Stimulated activated CD8-positive, alpha-beta memory T cell treated with anti-CD3 and anti-CD28 coated beads, Interleukin-7, amount 100 ng/mL, for 48 hours (primary cell): ENCODE measurements at regions not wholly inside any gene's neighbourhood (a gene's known extent, or its start where the extent isn't known, plus 50 kb on each side); places are given as distances from the start of the nearest gene placed in this dataset.

Source experiments
- DNase-seq, 2 donors: peaks; one replicate each; pipeline ENCODE4 v3.0.0-alpha.2; 2020; ENCODE audit warnings: low read depth in 1 of 2; ENCODE audit errors: extremely low read depth in 1 of 2

GRCh38 chr6:14273191-14273590 lies 155.6 kb downstream of the CD83 start:
- no peak for DNase-seq

GRCh38 chr6:14274016-14274415 lies 156.4 kb downstream of the CD83 start:
- DNase-seq = no peak

- DNase-seq = no peak
Measured at GRCh38 chr6:14274546-14275492, 157.2 kb downstream of the CD83 start.

- no peak for DNase-seq
Measured at GRCh38 chr6:14275493-14275851, 157.9 kb downstream of the CD83 start.

- DNase-seq = no peak
Measured at GRCh38 chr6:14276071-14276470, 158.5 kb downstream of the CD83 start.

- no peak for DNase-seq
Measured at GRCh38 chr6:14276667-14277404, 159.3 kb downstream of the CD83 start.

GRCh38 chr6:14277405-14277930 lies 159.9 kb downstream of the CD83 start:
- DNase-seq = no peak

- no peak for DNase-seq
Measured at GRCh38 chr6:14278006-14278405, 160.4 kb downstream of the CD83 start.

- DNase-seq = no peak
Measured at GRCh38 chr6:14278446-14278845, 160.9 kb downstream of the CD83 start.

GRCh38 chr6:14280006-14280510 lies 162.5 kb downstream of the CD83 start:
- DNase-seq = no peak

- no peak for DNase-seq
Measured at GRCh38 chr6:14280766-14281293, 163.3 kb downstream of the CD83 start.

- DNase-seq = no peak
Measured at GRCh38 chr6:14281811-14282660, 164.5 kb downstream of the CD83 start.

- no peak for DNase-seq
Measured at GRCh38 chr6:14282854-14283505, 165.4 kb downstream of the CD83 start.

GRCh38 chr6:14283600-14284235 lies 166.1 kb downstream of the CD83 start:
- DNase-seq = no peak

- no peak for DNase-seq
Measured at GRCh38 chr6:14284969-14285590, 167.5 kb downstream of the CD83 start.

- no peak for DNase-seq
Measured at GRCh38 chr6:14286144-14286543, 168.6 kb downstream of the CD83 start.

- DNase-seq = no peak
Measured at GRCh38 chr6:14286634-14287428, 169.3 kb downstream of the CD83 start.

GRCh38 chr6:14287707-14288106 lies 170.1 kb downstream of the CD83 start:
- DNase-seq = no peak
